ENCODE measurements at regions not wholly inside any gene's neighbourhood (a gene's known extent, or its start where the extent isn't known, plus 50 kb on each side); places are given as distances from the start of the nearest gene placed in this dataset.
A peak's percentile ranks its signal among the peaks of the same experiment; 100 is the strongest.

- peak; percentile 73 for DNase-seq (ENCODE audit: low read depth)
- no peak overlapping the region for H3K4me3 ChIP-seq (ENCODE audit: low read depth, low read length)
- TF ChIP-seq CTCF (IDR thresholded peaks at IDR 0.05; ENCODE audit: insufficient read depth, low read length, poor library complexity, severe bottlenecking), result no peak
- no peaks in the 10 kb centered on the region for H3K27me3 ChIP-seq (ENCODE audit: control insufficient read depth, insufficient read depth, low read length)
- H3K36me3 ChIP-seq (ENCODE audit: control insufficient read depth, insufficient read depth, low read length), result no peaks in the 10 kb centered on the region
Measured at GRCh38 chr13:73335210-73335609, 276.4 kb downstream of the KLF5 start.

- DNase-seq (ENCODE audit: low read depth), result no peak
- H3K27me3 ChIP-seq (ENCODE audit: control insufficient read depth, insufficient read depth, low read length), result no peaks in the 10 kb centered on the region
- no peak overlapping the region for H3K4me3 ChIP-seq (ENCODE audit: low read depth, low read length)
- no peaks in the 10 kb centered on the region for H3K36me3 ChIP-seq (ENCODE audit: control insufficient read depth, insufficient read depth, low read length)
- TF ChIP-seq CTCF (IDR thresholded peaks at IDR 0.05; ENCODE audit: insufficient read depth, low read length, poor library complexity, severe bottlenecking), result no peak
Measured at GRCh38 chr13:73334445-73334844, 275.6 kb downstream of the KLF5 start.

- no peak for TF ChIP-seq CTCF (IDR thresholded peaks at IDR 0.05; ENCODE audit: insufficient read depth, low read length, poor library complexity, severe bottlenecking)
- no peak overlapping the region for H3K4me3 ChIP-seq (ENCODE audit: low read depth, low read length)
- DNase-seq (ENCODE audit: low read depth), result no peak
Measured at GRCh38 chr13:73331556-73331955, 272.8 kb downstream of the KLF5 start.

GRCh38 chr13:73329355-73329754, 270.6 kb downstream of the KLF5 start:
- no peak for TF ChIP-seq CTCF (IDR thresholded peaks at IDR 0.05; ENCODE audit: insufficient read depth, low read length, poor library complexity, severe bottlenecking)
- H3K27me3 ChIP-seq (ENCODE audit: control insufficient read depth, insufficient read depth, low read length), result no peaks in the 10 kb centered on the region
- no peaks in the 10 kb centered on the region for H3K36me3 ChIP-seq (ENCODE audit: control insufficient read depth, insufficient read depth, low read length)
- no peak overlapping the region for H3K4me3 ChIP-seq (ENCODE audit: low read depth, low read length)
- DNase-seq (ENCODE audit: low read depth), result no peak

More at GRCh38 chr13:73331556-73331955, 272.8 kb downstream of the KLF5 start:
- H3K36me3 ChIP-seq (ENCODE audit: control insufficient read depth, insufficient read depth, low read length), result no peaks in the 10 kb centered on the region
- H3K27me3 ChIP-seq (ENCODE audit: control insufficient read depth, insufficient read depth, low read length), result no peaks in the 10 kb centered on the region

GRCh38 chr13:73327579-73327978, 268.8 kb downstream of the KLF5 start:
- no peak for DNase-seq (ENCODE audit: low read depth)
- no peak for TF ChIP-seq CTCF (IDR thresholded peaks at IDR 0.05; ENCODE audit: insufficient read depth, low read length, poor library complexity, severe bottlenecking)

GRCh38 chr13:73325723-73326558, 267.1 kb downstream of the KLF5 start:
- Histone ChIP-seq H3K27me3 (ENCODE audit: control insufficient read depth, insufficient read depth, low read length) (no peaks in the 10 kb centered on the region), H3K36me3 (ENCODE audit: control insufficient read depth, insufficient read depth, low read length) (no peaks in the 10 kb centered on the region), H3K4me3 (ENCODE audit: low read depth, low read length) (no peak overlapping the region)
- no peak for TF ChIP-seq CTCF (IDR thresholded peaks at IDR 0.05; ENCODE audit: insufficient read depth, low read length, poor library complexity, severe bottlenecking)
- DNase-seq (ENCODE audit: low read depth), result no peak

More at GRCh38 chr13:73327579-73327978, 268.8 kb downstream of the KLF5 start:
- Histone ChIP-seq H3K36me3 (ENCODE audit: control insufficient read depth, insufficient read depth, low read length) (no peaks in the 10 kb centered on the region), H3K4me3 (ENCODE audit: low read depth, low read length) (no peak overlapping the region), H3K27me3 (ENCODE audit: control insufficient read depth, insufficient read depth, low read length) (no peaks in the 10 kb centered on the region)

All from kidney epithelial cell (primary cell).